Fibroblast of gingiva (primary cell): ENCODE measurements at regions not wholly inside any gene's neighbourhood (a gene's known extent, or its start where the extent isn't known, plus 50 kb on each side); places are given as distances from the start of the nearest gene placed in this dataset.

ENCODE experiments used
- DNase-seq: peaks from one replicate; pipeline ENCODE4 v3.0.0-alpha.2; 2011; ENCODE audit warnings: low read depth

DNA sequence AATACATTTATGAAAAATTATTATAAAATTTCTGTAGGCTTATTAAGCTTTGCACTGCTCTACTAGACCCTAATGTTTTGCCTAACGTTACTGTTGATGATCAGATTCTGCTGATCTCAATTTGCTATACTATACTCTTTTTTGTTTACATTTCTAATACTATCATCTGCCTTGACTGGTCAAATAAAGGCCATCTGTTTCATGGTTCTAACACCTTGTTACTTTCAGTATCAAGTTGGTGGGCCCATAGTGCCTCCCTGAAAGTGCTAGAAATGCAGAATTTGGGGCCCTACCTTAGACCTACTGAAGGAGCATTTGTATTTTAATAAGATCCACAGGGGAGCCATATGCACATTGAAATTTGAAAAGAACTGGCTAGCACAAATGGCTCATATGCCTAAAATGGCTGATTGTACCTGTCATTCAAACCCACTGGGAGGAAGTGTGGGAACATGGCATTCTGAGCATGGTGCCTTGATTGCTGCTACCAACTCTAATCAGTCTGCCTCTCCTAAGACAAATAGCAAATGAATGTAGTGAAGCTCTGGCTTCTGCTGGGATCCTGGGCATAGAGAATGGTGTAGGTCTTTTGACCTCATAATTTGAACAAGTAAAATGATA is 199.1 kb upstream of the BTBD3 start:
- DNase-seq: no peak

DNA sequence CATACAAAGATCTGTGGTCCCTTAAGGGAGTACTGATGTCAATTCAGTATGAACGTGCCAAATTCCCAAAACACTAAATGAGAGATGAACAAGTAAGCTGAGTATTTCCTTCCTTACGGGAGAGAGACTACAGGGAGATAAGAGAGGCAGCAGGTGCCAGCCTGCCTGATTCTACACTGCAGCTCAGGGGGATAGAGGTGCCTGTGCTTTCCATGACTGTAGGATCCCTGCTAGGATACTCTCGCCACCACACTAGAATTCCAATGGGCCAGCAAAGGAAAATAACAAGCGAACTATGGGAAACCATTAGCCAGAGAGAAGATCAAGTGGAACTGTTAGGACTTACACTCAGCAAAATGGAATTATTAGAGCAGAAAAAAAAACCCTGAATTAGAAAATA is 198.5 kb upstream of the BTBD3 start:
- DNase-seq: no peak

DNA sequence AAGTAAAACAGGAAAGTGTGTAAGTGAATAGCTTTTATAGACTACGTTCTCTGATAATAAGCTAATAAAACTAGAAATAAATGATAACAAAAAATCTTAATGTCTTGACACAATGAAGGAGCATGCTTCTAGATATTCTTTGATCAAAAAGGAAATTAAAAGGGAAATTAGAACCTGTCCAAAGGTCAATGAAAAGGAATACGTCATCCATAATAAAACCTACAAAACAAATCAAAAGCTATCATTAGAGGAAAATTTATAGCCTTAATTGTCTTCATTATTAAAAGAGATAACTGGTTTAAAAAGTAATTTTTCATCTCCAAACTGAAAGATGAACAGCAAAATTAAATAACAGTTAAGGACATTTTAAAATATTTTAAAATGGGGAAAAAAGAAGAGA is 196.3 kb upstream of the BTBD3 start:
- no peak for DNase-seq

DNA sequence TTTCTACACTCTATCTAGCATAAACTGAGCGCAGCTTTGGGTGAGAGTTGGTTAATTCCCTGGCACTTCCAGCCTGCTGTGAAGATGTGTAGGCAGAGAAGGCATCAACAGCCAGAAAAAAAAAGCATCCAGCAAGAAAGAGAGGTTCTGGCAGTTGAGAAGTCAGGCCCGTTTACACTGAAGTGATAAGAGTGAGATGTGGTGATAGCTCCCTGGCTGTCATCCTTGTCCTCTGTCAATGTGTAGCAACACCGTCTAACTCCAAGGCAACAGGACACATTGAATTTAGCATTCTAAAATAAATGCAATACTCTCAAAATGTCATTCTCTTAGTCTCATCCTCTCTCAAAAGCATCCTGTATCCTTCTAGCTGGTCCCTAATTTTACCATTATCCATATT is 193.6 kb upstream of the BTBD3 start:
- DNase-seq: no peak

DNA sequence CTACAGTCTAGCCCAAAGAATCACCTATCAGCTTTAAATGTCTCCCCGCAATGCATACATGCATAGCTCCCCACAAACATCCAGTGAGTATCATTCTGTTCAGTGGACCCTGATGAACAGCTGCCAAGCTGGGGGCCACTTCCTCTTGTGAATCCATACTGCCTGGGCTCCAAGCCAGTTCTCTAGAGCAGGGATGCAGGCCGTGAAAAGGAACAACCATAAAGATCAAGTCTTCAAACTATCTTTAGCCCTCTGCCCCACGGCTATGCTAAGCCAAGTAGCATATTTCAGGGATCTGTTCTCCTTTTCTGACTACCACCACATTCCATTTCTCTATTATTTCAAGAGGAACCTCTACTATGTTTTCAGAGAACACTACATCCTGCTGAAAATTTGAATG is 191.7 kb upstream of the BTBD3 start:
- no peak for DNase-seq

DNA sequence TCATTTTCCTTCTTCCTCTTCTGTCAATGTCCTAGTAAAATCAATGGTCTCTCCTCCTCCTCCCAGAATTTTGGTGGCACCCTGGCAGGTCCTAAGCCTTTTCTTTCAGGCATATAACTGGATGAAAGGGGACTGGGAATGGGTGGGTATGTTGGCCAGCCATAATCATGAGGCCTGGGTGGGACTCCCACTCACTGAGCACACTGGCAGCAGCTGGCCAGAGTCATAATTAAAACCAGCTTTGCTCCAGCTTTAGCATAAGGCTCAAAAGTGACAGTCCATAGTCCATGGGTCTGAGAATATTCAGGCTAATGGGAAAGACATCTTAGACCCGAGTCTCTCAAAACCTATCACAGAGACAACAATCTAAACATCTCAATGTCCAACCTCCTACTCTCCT is 190.0 kb upstream of the BTBD3 start:
- no peak for DNase-seq

DNA sequence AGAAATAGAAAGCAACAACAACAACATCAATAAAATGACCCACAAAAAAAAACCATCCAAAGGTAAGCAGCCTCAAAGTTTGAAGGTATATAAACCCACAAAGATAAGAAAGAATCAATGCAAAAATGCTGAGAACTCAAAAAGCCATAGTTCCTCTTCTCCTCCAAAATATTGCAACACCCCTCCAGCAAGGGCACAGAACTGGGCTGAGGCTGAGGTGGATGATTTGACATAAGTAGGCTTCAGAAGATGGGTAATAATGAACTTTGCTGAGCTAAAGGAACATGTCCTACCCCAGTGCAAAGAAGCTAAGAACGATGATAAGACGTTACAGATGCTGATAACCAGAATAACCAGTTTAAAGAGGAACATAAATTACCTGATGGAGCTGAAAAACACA is 188.8 kb upstream of the BTBD3 start:
- no peak for DNase-seq

DNA sequence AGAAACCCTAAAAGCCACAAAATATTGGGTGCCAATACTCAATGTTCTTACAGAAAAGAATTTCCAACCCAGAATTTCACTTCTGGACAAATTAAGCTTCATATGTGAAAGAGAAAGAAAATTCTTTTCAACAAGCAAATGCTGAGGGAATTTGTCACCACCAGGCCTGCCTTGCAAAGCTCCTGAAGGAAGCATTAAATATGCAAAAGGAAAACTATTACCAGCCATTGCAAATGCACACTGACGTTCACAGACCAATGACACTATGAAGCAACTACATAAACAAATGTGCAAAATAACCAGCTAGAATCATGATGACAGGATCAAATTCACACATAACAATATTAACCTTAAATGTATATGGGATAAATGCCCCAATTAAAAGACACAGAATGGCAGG is 187.9 kb upstream of the BTBD3 start:
- no peak for DNase-seq

DNA sequence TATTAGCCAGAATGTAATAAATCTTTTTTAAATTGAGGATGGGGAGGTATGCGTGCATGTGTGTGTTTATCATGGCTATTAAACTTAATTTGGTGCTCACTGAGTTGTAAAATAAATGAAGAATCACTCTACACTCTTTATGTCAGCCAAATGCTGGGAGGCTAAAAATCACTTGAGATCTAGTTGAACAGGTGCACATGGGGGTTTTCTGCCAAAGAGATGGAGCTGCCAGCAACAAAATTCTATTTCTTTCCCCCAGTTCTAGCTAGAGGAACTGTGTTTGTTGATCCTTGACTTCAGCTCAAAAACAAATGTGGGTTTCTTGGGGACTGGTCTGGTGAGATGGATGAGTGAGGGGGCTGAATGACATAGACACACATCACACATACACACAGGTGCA is 183.3 kb upstream of the BTBD3 start:
- DNase-seq: no peak

DNA sequence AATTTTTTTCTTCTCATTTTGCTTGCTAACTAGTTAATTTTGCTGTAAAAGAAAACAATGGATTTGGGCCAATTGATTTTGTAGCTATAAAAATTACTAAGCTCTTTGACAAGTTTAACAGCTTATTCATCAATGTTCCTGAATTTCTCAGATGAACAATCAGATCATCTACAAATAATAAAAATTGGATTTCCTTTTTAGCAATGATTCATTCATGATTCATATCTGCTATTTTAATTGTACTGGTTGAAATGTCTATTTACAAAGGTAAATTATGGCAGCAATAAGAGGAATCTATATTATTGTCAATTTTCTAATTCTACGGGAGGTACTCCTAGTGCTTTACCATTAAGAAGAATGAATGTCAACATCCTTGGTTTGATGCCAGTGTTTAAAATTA is 178.8 kb upstream of the BTBD3 start:
- DNase-seq: no peak

DNA sequence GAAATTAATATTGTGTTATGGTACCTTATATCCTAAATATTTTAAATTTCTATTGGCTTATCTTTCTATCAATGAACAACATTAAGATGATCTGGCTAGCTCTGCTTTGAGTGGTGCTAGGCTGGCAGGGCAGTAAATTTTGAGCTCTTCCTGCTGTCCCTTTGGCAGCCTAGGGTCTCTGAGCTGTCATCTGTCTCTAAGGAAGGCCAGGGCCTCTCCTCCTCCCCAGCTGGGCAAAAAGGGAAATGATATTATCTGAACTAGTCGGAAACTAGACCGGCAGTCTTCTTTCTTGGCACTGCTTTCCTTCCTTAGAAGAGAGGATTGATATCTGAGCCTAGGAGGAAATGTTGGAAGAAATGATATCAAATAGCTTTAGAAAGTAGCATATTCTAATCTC is 176.7 kb upstream of the BTBD3 start:
- no peak for DNase-seq

DNA sequence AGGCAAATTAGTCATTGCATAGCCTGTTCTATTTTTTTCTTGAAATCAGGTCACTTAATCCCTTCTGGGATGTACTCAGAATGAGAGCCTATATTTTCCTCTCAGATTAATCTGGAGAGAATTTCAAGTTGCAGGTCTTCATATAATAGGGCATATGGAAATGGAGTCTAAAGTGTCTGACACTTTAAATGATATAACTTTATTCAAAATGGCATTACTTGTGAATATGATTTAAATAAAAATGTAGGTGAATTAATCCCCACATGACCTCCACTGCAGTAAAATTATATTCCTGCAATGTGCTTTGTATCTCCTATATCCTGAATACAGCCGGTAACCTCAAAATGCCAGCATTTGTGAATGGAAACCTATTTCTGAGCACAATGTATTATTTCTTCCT is 172.5 kb upstream of the BTBD3 start:
- DNase-seq: no peak

DNA sequence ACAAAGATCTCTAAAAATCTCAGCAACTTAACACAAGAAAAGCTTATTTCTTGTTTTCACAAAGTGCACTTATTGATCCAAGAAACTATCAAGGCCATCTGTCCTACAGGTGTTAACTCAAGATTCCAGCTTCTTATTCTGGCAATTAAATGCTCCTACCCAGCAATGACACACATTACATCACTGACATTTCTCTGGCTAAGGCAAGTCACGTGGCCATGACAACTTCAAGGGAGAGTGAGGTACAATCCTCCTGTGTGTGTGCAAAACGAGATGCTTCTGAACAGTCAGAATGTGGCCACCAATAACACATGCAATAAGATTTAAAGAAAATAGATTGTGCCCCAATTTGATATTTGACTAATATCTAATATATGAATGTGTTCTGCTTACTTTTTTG is 169.3 kb upstream of the BTBD3 start:
- no peak for DNase-seq

DNA sequence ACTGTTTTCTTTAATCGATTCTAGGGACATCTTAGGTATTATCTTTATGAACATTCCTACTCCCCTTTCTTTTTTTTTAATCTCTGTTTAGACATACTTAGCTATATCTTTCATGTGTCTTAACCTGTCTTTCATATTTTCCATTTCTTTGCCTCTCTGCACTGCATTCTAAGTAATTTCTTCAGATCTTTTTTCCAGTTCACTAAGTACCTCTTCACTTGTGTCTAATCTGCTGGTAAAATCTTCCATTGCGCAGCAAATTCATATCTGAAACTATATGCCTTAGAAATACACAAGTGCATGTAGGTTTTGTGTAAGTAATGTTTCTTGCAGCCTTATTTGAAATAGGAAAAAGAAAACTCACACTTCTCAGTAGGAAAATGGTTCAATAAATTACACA is 165.4 kb upstream of the BTBD3 start:
- DNase-seq: no peak

DNA sequence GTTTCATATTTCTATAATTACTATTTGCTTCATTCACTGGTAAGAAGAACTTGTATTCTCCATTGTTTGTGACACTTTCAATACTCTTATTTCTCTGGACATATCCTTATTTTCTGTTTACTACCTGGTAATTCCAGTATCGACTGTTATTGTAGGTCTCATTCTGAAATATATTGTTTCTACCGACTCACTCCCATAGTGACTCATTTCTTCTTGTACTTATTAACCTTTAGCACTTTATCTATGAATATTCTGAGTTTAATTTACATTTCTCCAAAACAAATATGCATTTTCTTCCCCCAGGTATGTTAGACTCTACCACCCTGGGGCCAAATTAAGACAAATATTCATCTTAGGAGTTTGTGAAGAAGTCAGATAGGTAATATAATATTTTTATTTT is 164.5 kb upstream of the BTBD3 start:
- no peak for DNase-seq

DNA sequence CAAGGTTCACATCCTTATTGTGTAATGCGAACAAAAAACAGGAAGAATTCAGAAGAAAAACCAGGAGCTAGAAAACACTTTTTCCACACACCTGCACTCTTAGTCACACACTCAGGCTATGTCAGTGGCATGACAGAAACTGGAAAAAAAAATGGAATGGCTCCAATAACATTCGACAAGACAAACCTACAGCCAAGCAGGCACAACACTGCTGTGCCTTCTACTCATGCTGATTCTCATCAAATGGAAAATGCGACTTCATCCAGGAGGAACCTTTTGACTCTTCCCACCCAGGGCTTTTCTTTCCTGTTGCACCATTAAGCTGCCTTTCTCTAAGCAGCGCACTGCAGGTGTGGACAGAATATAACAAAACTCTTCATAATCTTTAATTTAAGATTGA is 163.2 kb upstream of the BTBD3 start:
- no peak for DNase-seq

DNA sequence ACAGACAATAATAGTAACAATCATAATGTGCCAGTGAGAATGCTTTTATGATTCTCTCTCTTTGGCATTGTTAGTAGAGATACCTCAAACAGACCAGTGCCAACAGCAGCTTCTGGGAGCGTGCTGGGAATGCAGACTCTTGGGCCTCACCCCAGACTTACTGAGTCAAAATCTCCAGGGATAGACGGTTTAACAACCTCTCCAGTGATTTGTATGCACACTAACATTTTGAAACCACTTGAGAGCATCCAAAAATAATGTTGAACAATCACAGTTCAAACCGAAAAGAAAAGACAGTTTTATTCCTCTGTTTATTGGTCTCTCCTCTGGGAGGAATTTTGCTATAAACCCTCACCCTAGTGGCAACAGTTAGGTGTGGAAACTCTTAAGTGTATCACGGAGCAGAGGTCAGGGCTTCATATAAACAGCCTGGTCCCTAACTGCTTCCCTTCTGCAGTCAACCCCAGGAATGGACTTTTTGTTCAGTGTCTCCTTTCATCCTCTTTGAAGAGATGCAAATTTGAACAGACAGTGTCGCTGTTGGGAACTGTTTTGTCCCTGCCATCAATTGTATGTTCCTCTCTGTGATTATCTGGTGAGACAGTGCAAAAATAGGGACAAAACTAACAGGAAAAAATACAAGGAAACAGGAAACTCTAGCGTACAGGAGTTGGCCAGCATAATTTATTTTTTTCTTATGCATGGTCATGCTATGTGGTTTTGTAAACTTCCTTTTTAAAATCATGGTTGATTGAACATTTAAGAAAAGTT is 162.4 kb upstream of the BTBD3 start:
- DNase-seq: peak; percentile 71

DNA sequence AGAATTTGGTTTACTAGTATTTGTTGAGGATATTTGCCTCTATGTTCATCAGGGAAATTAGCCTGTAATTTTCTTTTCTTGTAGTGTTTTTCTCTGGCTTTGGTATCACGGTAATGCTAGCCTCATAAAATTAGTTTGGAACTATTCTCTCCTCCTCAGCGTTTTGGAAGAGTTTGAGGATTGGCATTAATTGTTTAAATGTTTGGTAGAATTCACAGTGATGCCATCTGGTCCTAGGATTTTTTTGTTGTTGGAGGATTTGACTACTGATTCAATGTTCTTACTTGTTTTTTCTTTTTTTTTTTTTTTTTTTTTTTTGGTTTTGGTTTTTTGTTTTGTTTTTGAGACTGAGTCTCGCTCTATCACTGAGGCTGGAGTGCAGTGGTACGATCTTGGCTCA is 156.2 kb upstream of the BTBD3 start:
- no peak for DNase-seq

DNA sequence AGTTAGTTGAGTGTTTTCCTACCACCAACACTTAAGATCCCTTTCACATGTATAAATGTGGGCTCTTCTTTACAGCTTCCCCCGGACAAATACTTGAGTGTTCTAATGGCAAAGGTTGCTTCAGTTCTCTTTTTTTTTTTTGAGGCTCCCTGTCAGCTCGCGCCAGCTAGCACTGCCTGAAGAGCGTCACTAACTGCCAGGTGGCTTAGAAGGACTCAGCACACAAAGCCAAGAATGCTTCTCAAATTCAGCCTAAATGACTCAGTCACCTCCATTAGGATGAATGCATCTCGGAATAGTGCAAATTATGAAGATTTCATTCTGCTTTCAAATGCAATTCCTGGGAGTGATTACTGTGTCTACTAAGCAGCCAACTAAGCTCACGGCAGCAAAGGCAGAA is 150.7 kb upstream of the BTBD3 start:
- DNase-seq: no peak

DNA sequence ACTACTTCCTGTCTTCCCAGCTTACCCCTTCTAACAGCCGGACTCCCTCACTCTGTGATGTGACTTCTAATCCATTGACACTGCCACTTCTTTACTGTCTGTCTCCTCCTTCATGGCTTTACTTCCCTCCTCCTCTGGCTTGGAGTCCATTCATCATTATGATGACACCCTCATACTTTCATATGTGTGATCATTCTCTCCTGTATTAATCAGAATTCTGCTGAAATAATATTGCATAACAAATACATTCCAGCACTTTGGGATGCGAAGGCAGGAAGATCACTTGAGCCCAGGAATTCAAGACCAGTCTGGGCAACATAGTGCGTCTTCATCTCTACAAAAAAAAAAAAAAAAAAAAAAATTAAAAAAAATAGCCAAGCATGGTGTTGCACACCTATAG is 147.9 kb upstream of the BTBD3 start:
- DNase-seq: no peak

DNA sequence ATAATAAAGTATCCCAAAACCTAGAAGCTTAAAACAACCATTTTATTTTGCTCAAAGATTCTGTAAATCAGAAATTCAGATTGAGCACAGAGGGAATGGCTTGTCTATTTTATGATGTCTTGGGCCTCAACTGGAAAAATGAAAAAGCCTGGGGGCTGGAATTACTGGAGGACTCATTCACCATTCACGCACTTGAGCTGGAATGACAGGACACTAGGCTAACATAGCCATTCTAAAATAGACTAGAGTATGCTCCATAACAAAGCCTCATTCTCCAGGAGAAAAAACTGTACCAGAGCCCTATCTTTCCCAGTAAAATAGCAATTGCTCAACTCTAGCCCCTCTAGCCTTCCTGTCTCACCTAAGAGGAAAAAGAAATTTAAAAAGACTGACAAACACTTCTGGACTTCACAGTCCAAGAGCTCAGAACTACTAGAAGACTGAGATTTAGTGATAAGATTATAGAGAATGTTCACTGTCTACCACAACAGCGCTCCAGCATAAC is 145.4 kb upstream of the BTBD3 start:
- DNase-seq: no peak

DNA sequence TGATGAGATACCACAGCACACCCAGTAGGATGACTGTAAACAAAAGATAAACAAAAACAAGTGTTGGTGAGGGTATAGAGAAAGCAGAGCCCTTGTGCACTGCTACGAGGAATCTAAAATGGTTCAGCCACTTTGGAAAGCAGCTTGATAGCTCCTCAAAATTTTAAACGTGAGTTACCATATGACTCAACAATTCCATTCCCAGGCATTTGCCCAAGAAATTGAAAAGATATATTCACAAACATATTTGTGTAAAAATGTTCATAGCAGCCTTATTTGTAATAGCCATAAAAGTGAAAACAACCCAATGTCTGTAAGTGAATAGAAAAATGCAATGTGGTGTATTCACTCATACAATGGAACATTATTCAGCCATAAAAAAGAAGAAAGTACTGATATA is 141.0 kb upstream of the BTBD3 start:
- DNase-seq: peak; percentile 21

DNA sequence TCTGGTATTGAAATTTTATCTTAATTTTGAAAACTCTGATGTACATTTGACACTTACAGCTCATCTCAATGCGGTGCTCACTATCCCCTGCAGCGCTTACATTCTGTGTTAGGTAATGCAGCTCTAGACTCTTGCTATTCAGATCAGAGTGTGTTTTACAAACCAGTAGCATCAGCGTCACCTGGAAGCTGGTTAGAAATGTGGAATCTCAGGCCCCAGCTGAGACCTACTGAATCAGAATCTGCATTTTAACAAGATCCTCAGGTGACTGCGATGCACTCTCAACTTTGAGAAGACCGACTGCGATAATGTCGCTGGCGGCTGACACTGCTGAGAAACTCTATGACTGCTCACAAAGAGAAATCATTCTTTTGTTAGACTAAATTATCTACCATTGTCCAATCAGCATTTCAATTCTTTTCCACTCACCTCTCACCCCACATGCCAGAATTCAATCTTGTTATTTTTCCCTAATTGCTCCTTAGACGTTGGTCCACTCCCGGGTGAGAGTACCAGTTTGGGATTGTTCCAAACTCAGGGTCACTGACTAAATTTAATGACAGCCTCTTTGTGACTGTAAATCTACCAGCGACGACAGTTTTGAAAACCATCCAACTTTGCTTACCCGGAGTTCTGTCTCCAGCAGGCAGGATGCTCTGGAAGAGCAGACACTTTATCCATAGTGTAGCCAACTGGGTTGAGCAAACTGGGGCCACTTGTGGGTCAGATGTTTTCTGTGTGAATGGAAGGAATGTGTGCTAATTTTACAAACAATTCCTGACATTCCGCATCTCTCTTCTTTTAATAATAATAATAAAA is 140.1 kb upstream of the BTBD3 start:
- DNase-seq: peak; percentile 61
